Endodermal cell (in vitro differentiated cells): ENCODE measurements at regions not wholly inside any gene's neighbourhood (a gene's known extent, or its start where the extent isn't known, plus 50 kb on each side); places are given as distances from the start of the nearest gene placed in this dataset.

Source experiments
- DNase-seq: peaks from one replicate; pipeline ENCODE4 v3.0.0-alpha.2; 2017
- H3K27ac ChIP-seq: 2 replicates; pipeline ENCODE4 v1.5.1; 2013; ENCODE audit warnings: mild to moderate bottlenecking, low read depth, low read length, moderate library complexity
- H3K27me3 ChIP-seq: 2 replicates; pipeline ENCODE4 v1.6.1; 2013; ENCODE audit warnings: mild to moderate bottlenecking, low read length, moderate library complexity; ENCODE audit not compliant: insufficient read depth, control insufficient read depth, poor library complexity, severe bottlenecking
- H3K36me3 ChIP-seq: 2 replicates; pipeline ENCODE4 v1.7.0; 2013; ENCODE audit warnings: mild to moderate bottlenecking, low read length, moderate library complexity; ENCODE audit not compliant: control insufficient read depth, insufficient read depth
- H3K4me1 ChIP-seq: one replicate; pipeline ENCODE4 v1.7.0; 2013; ENCODE audit warnings: low read length; ENCODE audit not compliant: control insufficient read depth, insufficient read depth
- H3K4me3 ChIP-seq: 2 replicates; pipeline ENCODE4 v1.5.1; 2013; ENCODE audit warnings: mild to moderate bottlenecking, low read length, moderate library complexity
- H3K9ac ChIP-seq: 2 replicates; pipeline ENCODE4 v1.6.1; 2013; ENCODE audit warnings: mild to moderate bottlenecking, low read length, moderate library complexity; ENCODE audit not compliant: poor library complexity, severe bottlenecking; ENCODE audit errors: extremely low read depth
- H3K9me3 ChIP-seq: 2 replicates; pipeline ENCODE4 v1.6.1; 2013; ENCODE audit warnings: mild to moderate bottlenecking, low read length, moderate library complexity; ENCODE audit not compliant: control insufficient read depth
- H3K27ac Mint-ChIP-seq: 2 replicates; pipeline ENCODE4 v1.8.0; 2020; ENCODE audit warnings: mixed read lengths
- H3K27me3 Mint-ChIP-seq: 2 replicates; pipeline ENCODE4 v1.8.0; 2021; ENCODE audit warnings: mild to moderate bottlenecking, mixed read lengths; ENCODE audit not compliant: insufficient read depth
- H3K36me3 Mint-ChIP-seq: 2 replicates; pipeline ENCODE4 v1.8.0; 2020; ENCODE audit warnings: low read depth, mixed read lengths
- H3K4me1 Mint-ChIP-seq: 2 replicates; pipeline ENCODE4 v1.8.0; 2020; ENCODE audit warnings: mixed read lengths
- H3K4me3 Mint-ChIP-seq: 2 replicates; pipeline ENCODE4 v1.8.0; 2020; ENCODE audit warnings: mild to moderate bottlenecking, moderate library complexity, mixed read lengths
- H3K9me3 Mint-ChIP-seq: 2 replicates; pipeline ENCODE4 v1.8.0; 2020; ENCODE audit warnings: mild to moderate bottlenecking, mixed read lengths
- WGBS, 2 experiments: methylation state at CpG; one replicate each; pipeline versions ENCODE4 v1.1.5 to v1.1.7; 2013; ENCODE audit warnings: missing lambda C conversion rate in 2 of 2, mixed read lengths in 1 of 2; ENCODE audit not compliant: insufficient coverage in 1 of 2, insufficient read length in 1 of 2; 5-methylcytosine and 5-hydroxymethylcytosine counted together
- TF ChIP-seq, protein P1 (sequence below): fragments of 200-600 bp; sonication (generic); conservative IDR thresholded peaks from 2 replicates; pipeline ENCODE4 v1.5.0; 2021; ENCODE audit warnings: antibody characterized with exemption, mild to moderate bottlenecking

GRCh38 chr5:169408171-169408570, 107.2 kb upstream of the SLIT3 start:
- H3K4me1 ChIP-seq: no peaks in the 10 kb centered on the region
- H3K27me3 Mint-ChIP-seq: no peaks in the 10 kb centered on the region
- H3K36me3 ChIP-seq: no peaks in the 10 kb centered on the region
- no peak for DNase-seq
- no peak overlapping the region for H3K27ac ChIP-seq
- TF ChIP-seq, protein P1, sequence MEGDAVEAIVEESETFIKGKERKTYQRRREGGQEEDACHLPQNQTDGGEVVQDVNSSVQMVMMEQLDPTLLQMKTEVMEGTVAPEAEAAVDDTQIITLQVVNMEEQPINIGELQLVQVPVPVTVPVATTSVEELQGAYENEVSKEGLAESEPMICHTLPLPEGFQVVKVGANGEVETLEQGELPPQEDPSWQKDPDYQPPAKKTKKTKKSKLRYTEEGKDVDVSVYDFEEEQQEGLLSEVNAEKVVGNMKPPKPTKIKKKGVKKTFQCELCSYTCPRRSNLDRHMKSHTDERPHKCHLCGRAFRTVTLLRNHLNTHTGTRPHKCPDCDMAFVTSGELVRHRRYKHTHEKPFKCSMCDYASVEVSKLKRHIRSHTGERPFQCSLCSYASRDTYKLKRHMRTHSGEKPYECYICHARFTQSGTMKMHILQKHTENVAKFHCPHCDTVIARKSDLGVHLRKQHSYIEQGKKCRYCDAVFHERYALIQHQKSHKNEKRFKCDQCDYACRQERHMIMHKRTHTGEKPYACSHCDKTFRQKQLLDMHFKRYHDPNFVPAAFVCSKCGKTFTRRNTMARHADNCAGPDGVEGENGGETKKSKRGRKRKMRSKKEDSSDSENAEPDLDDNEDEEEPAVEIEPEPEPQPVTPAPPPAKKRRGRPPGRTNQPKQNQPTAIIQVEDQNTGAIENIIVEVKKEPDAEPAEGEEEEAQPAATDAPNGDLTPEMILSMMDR: no peak
- no peaks in the 10 kb centered on the region for H3K9me3 ChIP-seq
- no peaks in the 10 kb centered on the region for H3K9me3 Mint-ChIP-seq
- 97 to 100% methylated on average over 4 of the region's 4 CpGs for WGBS, 2 experiments
- peaks cover 3% of the 10 kb centered on the region for H3K27me3 ChIP-seq
- H3K4me3 ChIP-seq: no peak overlapping the region
- H3K4me1 Mint-ChIP-seq: no peaks in the 10 kb centered on the region
- H3K9ac ChIP-seq: no peak overlapping the region
- no peak overlapping the region for H3K4me3 Mint-ChIP-seq
- H3K27ac Mint-ChIP-seq: no peak overlapping the region
- no peaks in the 10 kb centered on the region for H3K36me3 Mint-ChIP-seq

DNA sequence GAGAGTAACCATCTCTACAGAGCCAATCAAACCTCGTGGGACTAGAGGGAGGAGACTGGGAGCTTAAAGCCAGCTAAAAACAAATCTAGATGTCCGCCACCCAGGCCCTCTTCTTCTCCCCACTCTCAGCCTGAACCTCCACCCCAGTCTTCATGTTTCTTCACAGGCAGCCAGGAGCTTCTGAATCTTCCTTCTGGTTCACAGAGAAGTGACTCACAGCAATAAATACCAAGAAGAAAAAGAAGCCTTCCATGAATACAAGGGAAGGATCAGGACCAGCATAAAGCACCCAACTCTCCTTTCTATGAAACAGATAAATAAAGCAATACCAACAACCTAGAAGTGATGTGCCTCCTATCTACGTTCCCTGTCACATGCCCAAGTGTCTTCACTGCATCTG, 103.3 kb upstream of the SLIT3 start:
- H3K36me3 Mint-ChIP-seq: no peaks in the 10 kb centered on the region
- WGBS, 2 experiments: 79 to 95% methylated on average over 2 to 3 of the region's 3 CpGs

DNA sequence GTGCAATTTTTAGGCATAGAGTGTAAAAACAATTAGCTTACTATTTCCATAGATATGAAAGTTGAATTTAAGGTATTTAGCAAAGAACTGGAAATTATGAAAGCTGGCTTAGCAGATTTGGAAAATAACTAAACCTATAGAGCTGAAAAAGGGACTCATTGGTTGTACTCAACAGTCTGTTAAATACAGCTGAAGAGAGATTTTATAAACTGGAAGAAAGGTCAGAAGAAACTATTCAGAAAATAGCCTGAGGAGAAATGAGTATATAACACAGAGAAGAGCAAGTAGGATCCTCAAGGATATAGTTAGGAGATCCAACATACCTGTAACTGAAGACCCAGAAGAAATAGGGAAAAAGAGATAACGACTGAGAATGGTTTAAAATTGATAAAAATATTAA, 97.6 kb upstream of the SLIT3 start:
- no peaks in the 10 kb centered on the region for H3K4me1 Mint-ChIP-seq
- no CpG with 5 or more reads among the region's 1 CpG for WGBS, 2 experiments

More for the DNA sequence above, 103.3 kb upstream of the SLIT3 start:
- no peak overlapping the region for H3K4me3 Mint-ChIP-seq
- TF ChIP-seq, protein P1: no peak
- Histone ChIP-seq H3K4me3 (no peak overlapping the region), H3K27me3 (no peaks in the 10 kb centered on the region), H3K36me3 (no peaks in the 10 kb centered on the region), H3K9ac (no peak overlapping the region), H3K27ac (no peak overlapping the region), H3K9me3 (peaks cover 4% of the 10 kb centered on the region), H3K4me1 (no peaks in the 10 kb centered on the region)
- H3K4me1 Mint-ChIP-seq: no peaks in the 10 kb centered on the region
- no peak for DNase-seq
- no peak overlapping the region for H3K27ac Mint-ChIP-seq
- H3K27me3 Mint-ChIP-seq: no peaks in the 10 kb centered on the region
- no peaks in the 10 kb centered on the region for H3K9me3 Mint-ChIP-seq

More for the DNA sequence above, 97.6 kb upstream of the SLIT3 start:
- Histone ChIP-seq H3K4me3 (no peak overlapping the region), H3K4me1 (no peaks in the 10 kb centered on the region), H3K9ac (no peak overlapping the region), H3K9me3 (peaks cover 27% of the 10 kb centered on the region), H3K27me3 (no peaks in the 10 kb centered on the region), H3K27ac (no peak overlapping the region), H3K36me3 (no peaks in the 10 kb centered on the region)
- no peaks in the 10 kb centered on the region for H3K36me3 Mint-ChIP-seq
- no peak overlapping the region for H3K4me3 Mint-ChIP-seq
- H3K27ac Mint-ChIP-seq: no peak overlapping the region
- H3K27me3 Mint-ChIP-seq: peaks cover 2% of the 10 kb centered on the region
- TF ChIP-seq, protein P1: no peak
- DNase-seq: no peak
- peaks cover 17% of the 10 kb centered on the region for H3K9me3 Mint-ChIP-seq
